ENCODE measurements at regions not wholly inside any gene's neighbourhood (a gene's known extent, or its start where the extent isn't known, plus 50 kb on each side); places are given as distances from the start of the nearest gene placed in this dataset.

DNA sequence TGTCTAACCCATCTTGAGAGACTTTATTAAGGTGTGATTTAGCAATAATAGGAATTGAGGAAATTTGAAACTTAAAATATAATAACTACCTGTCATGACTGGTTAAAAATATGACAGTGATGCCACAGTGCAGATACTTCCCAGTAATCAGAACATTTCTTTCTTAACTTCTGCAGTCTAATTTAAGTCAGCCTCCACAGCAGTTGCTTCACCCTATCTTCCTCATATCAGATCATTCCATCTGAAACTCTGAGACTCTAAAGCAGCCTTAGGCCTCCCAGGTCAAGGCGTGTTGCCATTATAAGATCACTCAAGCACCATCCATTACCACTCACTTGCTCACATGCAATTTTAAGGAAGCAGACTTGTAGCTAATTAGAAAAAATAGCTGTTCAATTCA lies 302.2 kb downstream of the AASDHPPT start:
- Histone ChIP-seq H3K18ac (ENCODE audit: insufficient read length, low read depth, low read length) (no peak overlapping the region), H3K79me2 (ENCODE audit: insufficient read depth, low read length) (no peaks in the 10 kb centered on the region), H3K14ac (ENCODE audit: insufficient read depth, low read length) (no peak overlapping the region), H3K23me2 (ENCODE audit: insufficient read length, low read depth, low read length, poor library complexity, severe bottlenecking) (no peaks in the 10 kb centered on the region), H3K9ac (ENCODE audit: extremely low read depth, insufficient read length, low read length) (no peak overlapping the region), H2BK12ac (ENCODE audit: insufficient read length, low read depth, low read length) (no peak overlapping the region), H3K4me1 (ENCODE audit: insufficient read depth, low read length) (no peaks in the 10 kb centered on the region; the same call in 1 of the 2 replicates), H2BK5ac (ENCODE audit: insufficient read length, low read length) (no peak overlapping the region), H3K4ac (ENCODE audit: low read depth, low read length) (no peak overlapping the region), H3K56ac (ENCODE audit: insufficient read length, low read depth, low read length) (no peak overlapping the region), H3K27me3 (ENCODE audit: insufficient read depth, low read length) (no peaks in the 10 kb centered on the region), H2AFZ (ENCODE audit: low read length) (no peak overlapping the region), H3K4me2 (ENCODE audit: insufficient read depth, insufficient read length, low read length) (no peak overlapping the region), H2BK15ac (ENCODE audit: low read depth, low read length) (no peak overlapping the region), H3K9me3 (ENCODE audit: control insufficient read depth, low read depth, low read length) (no peaks in the 10 kb centered on the region), H3K27ac (ENCODE audit: insufficient read length, low read depth, low read length) (no peak overlapping the region), H2BK120ac (ENCODE audit: low read depth, low read length, poor library complexity, severe bottlenecking) (no peak overlapping the region), H4K91ac (ENCODE audit: insufficient read length, low read depth, low read length) (no peak overlapping the region), H2AK5ac (ENCODE audit: insufficient read length, low read length) (no peak overlapping the region), H4K5ac (ENCODE audit: insufficient read length, low read depth, low read length) (no peak overlapping the region), H4K8ac (replicated peaks; ENCODE audit: insufficient read length, low read depth, low read length) (no peak overlapping the region), H2BK20ac (ENCODE audit: low read depth, low read length, poor library complexity, severe bottlenecking) (no peak overlapping the region), H3K79me1 (ENCODE audit: insufficient read depth, low read depth, low read length, poor library complexity, severe bottlenecking) (no peaks in the 10 kb centered on the region), H3T11ph (ENCODE audit: low read length) (no peak overlapping the region), H4K20me1 (ENCODE audit: control insufficient read depth, insufficient read depth, insufficient read length) (no peaks in the 10 kb centered on the region), H3K23ac (ENCODE audit: insufficient read length, low read depth, low read length) (no peak overlapping the region)
- Mint-ChIP-seq H3K4me1 (peaks cover 13 to 22% of the 10 kb centered on the region in 2 experiments), H3K27ac (no peak overlapping the region), H3K36me3 (ENCODE audit: insufficient read depth in 1 of 3, low read depth in 3 of 3) (no peaks in the 10 kb centered on the region), H3K27me3 (ENCODE audit: low read depth) (no peaks in the 10 kb centered on the region), H3K4me3 (no peak overlapping the region), H3K9me3 (no peaks in the 10 kb centered on the region)
- DNase-seq, result no peak
- TF ChIP-seq CTCF (conservative IDR thresholded peaks at IDR 0.05), result no peak
- WGBS (ENCODE audit: extremely low coverage, insufficient read length, low lambda C conversion rate), result no CpG with 5 or more reads among the region's 1 CpG

All from H9 (cell line).